ENCODE measurements at regions not wholly inside any gene's neighbourhood (a gene's known extent, or its start where the extent isn't known, plus 50 kb on each side); places are given as distances from the start of the nearest gene placed in this dataset.
A peak's percentile ranks its signal among the peaks of the same experiment; 100 is the strongest.

DNA sequence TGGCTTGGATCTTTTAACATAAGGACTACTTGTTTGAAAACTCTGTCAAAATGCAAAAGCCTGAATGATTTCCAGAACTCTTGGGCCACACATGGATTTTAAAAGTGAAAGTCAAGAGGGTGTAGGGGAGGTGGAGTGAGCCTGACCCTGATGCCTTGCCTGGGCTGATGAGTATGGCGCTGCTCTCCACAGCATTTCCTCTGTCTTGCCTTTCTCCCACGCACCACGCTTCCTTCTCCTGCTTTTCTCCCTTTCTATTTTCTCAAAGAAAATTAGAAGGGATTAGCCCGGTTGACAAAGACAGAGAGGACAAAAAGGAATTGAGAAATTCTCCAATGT is 207.0 kb upstream of the CCDC68 start:
- DNase-seq = no peak

DNA sequence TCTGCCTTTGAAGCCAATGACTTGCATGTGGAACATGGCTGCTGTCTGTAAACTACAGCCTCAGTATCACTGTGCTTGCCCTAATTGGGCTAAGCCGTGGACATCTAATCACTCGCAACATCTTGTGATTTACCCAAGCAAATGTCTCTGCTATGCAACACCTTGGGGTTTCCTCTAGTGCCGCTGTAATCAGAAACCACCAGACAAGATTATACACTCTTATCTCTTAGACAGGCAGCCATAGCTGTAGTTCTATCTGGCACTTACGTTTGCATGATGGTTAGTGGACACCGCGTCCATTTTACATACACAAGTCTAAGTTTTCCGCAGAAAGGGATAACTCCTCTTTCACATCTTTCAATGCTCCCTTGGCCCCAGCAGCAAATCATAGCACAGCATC is 204.3 kb upstream of the CCDC68 start:
- no peak for DNase-seq

DNA sequence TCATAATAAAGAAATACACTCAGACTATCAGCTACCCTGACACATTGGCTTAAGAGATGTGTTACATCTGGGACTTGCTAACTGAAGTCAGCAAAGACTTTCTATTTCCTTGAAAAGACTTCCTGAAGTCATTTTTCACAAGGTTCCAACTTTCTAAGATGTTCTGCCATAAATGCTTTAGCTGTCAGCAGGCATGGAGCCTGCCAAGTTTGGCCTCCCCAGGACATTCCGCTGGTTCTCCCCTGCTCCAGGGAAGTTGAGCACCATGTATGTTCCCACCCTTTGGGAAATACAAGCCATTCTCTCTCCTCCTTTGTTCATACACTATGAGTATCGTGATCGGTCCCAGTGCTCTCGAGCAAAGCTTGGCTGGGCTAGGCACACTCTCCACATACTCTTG is 202.7 kb upstream of the CCDC68 start:
- no peak for DNase-seq

DNA sequence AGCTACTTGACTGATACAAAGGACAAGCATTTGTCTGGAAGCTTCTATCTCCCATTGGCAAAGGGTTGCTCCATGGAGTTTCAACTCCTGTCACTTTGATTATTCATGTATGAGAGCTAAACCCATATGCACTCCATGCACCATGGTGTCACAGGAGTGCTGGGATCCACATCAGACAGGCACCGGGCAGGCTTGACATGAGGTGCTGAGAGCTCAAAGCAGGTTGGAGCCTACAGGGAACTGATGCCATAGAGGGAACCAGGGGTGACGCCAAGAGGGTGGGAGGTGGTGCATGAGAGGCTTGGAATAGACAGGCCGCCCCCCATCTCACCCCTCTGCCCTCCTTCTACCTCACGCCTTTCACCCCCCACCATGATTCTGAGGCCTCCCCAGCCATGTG is 199.8 kb upstream of the CCDC68 start:
- DNase-seq = no peak

DNA sequence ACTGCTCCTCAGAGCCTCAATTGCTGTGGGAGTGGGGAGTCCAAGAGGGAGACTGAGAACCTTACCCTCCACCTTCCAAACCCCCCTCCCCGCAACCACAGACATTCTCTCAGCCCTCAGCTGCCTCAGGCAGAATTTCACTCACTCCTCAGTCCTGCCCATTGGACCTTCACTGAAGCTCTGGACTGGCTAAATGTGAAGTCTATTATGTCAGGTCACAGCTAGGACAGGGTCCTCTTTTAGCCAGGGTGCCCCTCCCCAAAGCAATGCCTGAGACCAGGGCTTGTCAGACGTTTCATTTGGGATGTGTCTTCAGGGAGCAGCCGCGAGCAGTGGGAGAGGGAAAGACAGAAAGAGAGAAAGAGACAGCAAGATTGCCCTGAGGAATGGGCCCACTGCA is 199.3 kb upstream of the CCDC68 start:
- no peak for DNase-seq

DNA sequence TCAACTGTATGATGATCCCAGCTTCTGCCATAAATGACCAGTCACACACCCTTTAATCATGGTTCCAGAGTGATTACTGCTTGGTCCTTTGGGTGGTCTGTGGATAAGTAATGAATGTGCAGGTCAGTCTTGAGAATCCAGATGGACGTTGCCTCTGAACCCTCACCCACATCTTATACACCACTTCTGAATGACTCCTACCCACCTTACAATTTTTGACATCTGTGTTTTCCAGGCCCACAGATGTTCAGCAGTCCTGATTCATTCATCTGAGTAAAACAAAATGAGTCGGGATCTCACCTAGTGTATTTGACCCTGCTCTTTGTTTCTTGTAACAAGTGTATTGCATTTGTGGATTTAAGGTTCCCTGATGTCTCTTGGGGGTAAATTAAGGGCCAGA is 194.1 kb upstream of the CCDC68 start:
- DNase-seq = no peak

DNA sequence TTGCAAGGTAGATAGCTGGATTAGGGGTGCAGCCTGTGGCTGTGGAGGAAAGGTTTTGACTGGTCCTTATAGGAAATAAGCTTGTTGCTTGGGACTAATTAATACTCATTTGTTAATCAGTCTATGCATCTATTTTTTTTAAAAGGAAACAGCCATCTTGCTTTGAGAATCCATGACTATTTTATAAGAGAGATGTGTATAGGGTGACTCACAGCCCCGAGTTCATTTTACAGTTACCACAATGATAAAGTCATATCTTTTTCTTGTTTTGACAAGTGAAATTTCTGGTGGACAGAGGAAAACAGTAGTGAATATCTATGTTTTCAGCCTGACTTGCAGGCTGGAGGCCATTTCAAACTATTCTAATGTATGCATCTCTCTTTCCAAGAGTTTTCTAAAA is 193.5 kb upstream of the CCDC68 start:
- no peak for DNase-seq

DNA sequence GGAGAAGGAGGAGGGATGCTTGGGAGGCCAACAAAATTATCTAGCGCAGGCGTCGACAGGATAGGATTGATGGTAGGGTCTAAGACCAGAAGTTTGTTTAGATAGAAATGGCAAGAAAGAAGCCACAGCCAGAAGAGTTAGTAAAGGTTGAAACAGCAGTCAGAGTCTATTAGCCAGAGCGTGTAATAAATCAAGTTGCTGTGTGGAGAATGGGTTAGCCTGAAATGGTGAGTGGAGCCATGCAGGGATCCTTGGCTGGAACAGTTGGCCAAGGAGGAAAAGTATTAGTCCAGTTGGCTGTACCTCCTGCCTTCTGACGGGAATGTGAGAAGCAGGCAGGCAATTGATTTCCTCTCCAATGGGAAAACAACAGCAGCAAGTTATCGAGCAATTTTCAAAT is 190.7 kb upstream of the CCDC68 start:
- DNase-seq = no peak

DNA sequence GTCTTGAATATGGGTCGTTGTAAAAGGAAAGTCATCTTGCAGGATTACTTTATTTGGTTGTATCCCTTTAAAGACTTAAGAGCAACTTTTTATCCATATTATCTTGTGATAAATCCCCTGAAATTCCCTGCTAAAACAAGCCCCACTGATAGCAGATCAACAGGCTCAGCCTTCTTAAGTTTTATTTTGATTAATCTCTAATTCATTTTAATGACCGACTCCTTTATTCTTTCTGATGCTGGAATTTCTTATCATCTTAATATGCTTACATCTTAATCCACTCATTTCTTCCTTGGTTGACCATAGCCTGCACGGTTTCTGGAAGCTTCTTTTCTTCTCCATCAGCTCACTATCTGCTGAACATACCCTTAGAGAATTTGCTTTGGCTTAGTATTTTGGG is 188.5 kb upstream of the CCDC68 start:
- no peak for DNase-seq

DNA sequence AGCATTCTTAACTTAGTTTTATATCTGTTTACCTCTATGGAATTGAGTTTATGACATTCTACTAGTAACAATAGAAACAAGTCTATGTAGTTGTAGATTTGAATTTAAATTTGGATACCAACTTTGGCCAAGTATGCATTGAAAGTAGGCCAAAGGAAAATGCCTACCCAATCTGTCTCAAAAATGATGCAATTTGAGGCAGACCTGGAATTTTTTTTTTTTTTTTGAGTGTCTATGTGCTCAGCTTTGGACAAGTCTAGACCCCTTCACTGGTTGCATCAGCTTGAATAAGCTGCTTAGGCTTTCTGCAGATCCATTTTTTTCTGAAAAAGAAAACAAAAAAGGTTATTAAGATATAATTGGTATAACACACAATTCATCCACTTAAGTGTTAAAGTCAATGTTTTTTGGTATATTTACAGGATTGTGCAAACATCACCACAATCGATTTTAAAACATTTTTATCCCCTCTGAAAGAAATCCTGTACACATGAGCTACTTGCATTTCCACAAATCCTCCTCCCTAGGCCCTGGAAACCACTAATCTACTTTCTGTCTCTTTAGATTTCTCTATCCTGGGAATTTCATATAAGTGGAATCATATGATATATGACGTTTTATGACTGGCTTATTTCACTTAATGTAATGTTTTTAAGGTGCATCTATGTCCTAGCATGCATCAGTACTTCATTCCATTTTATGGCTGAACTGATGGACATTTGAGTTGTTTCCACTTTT is 185.1 kb upstream of the CCDC68 start:
- DNase-seq = no peak

DNA sequence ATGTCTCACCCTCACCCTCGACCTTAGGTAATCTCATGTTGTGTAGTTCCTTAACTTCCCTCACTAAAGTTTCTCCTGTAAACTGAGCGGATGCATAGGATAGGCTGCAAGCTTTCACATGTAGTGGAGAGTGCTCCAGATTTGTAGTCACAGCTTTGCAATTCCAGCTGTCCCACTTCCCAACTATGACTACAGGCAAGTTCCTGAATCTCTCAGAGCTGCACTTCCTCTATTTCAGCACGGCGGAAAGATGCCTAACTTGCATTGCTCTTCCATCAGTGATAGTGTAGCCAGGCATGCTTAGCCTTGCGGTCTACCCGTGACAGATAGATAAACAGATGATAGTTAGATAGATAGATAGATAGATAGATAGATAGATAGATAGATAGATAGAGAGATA is 183.1 kb upstream of the CCDC68 start:
- no peak for DNase-seq

DNA sequence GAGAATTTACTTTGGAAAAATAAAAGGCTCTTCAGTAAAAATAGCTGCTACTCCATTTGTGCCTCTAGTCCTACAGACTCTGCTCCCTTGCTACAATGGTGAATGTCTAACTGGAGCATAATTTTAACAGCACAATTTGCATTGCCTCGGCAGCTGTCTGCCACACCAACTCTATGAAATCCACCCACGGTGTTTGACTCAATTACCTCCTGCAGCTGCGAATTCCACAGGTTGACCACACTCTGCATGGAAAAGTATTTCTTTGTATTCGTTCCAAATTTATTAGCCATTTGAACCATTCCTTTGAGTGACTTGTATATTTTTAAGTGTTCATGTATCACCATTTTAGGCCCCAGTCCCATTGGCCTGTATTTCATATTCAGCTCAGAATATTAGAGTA is 182.1 kb upstream of the CCDC68 start:
- no peak for DNase-seq

DNA sequence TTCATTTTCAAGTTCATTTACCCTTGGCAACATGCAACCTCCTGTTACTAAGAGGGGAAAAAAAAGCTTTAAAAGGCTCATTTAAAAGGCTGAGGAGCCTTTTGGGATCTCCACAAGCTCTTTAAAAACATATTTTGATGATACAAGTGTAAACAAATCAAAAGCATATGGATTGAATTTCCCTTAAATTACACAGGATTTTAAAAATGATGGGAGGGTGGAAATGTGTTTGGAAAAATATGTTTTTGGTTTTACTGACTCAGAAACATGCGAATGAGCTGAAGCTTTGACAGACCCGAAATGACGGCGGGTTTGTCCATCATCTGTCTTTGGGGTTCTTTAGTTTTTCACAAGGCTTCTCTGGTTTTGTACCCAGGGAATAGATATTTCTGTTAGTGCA is 180.6 kb upstream of the CCDC68 start:
- peak; percentile 44 for DNase-seq

DNA sequence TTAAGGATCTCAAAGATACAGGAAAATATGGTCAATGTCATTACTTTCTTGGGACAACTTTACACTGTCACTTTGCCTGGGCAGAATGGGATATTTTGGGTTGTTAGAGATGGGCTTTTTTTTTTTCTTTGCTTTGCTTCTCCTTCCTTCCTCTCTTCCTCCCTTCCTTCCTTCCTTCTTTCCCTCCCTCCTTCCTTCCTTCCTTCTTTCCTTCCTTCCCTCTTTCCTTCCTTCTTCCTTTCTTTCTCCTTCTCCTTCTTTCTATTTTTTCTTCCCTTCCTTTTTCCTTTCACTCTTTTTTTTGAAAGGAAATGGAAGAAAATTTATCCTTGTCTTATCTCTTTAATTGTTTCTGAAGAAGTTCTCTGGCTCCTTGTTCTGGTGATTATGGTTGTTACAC is 180.0 kb upstream of the CCDC68 start:
- DNase-seq = no peak

DNA sequence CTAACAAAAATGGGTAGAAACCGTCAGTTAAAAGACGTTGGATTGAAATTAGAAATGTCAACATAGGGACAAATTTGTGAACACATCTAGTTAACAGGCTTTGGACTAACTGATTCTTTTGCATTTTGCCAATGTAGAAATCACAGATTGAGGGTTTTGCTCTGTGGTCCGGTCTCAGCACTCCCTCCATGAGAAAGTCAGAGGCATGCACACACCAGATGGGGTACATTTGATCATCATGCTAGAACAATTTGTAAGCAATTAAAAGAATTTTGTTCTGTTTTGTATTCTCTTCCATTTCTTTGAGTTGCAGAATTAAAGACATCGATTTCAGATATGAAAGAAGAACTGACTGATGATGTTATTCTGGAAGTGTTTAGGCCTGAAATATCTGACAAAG is 179.1 kb upstream of the CCDC68 start:
- no peak for DNase-seq

DNA sequence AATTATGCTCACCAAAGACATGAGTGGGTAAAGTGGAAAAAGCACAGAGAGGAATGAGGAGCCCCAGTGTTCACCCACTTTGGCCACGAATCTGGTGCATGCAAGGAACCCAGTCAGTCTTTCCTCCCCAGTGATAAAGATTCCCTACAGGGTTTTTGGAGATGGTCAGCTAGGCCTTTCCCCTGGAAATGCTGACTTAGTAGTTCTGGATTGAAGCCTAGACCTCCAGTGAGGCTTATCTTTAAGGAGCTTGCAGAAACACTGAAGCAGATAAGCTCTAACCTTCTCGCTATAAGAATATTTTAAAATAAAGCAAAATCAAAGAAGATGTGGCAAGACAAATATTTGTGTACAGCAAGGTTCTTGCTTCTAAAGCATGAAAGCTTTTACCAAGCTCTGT is 178.3 kb upstream of the CCDC68 start:
- DNase-seq = no peak

DNA sequence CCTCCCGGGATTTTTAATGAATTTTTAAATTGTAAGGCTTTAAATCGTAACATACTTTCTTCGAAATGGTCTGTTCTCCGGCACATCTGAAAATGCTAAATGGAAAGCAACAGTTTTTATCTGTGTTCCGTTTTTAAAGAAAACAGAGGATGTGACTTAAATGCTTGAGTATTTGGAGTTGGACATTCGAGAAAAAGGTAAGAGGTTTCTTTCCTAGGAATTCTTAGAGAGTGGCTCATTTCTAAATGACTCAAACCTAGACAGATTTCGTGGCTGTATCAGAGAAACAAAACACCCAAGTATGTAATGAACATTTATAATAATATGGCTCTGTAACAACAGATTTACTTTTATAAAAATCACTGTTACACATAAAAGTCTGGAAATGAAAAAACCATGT is 177.6 kb upstream of the CCDC68 start:
- no peak for DNase-seq

DNA sequence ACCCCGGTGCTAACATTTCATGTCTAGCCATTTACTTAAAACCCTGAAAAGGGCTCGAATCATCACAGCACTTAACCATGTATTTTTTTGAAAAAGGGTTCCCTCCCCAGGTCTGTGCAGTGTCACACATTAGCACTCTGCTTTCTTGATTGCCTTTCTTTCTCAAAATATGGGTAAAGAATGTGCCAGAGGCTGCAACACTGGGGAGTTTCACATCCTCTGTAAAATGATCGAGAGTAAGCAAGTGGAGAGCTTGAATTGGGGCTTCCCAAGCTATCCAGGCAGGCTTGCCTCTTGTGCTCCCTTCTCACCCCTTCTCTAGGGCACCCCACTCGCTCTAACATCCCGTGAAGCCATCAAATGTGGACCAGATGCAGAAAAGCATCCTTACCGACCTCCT is 177.0 kb upstream of the CCDC68 start:
- no peak for DNase-seq

DNA sequence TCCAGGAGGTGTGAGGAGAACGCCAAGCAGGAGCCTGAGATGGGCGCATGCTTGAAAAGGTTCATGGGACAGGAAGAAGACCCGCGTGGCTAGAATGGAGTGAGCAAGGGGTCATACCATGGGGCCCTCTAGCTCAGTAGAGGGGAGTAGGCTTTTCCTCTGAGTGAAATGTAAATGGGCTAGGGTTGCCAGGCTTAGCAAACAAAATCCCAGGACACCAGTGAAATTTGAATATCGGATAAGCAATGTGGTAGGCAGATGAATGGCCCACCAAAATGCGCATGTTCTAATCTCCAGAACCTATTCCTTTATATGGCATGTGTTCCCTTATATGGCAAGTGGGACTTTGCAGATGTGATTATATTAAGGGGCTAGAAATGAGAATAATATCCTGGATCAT is 174.1 kb upstream of the CCDC68 start:
- DNase-seq = no peak

DNA sequence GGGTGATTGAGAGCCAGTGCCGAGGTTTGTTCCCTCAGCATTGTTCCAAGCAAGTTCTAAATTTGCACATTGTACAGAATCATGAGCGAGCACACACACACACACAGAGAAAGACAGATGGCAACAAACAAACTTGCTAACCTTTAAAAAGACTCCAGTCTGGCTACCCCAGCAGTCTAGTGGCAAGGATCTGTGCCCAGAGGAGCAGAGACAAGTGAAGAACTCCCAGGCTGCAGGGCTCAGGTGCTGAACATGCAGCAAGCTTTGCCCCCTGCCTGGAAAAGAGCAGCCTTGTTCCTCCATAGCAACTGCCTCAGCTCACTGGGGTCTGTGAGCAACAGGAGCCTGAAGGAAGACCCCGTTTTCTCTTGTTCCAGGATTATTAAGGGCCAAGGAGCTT is 169.2 kb upstream of the CCDC68 start:
- no peak for DNase-seq

DNA sequence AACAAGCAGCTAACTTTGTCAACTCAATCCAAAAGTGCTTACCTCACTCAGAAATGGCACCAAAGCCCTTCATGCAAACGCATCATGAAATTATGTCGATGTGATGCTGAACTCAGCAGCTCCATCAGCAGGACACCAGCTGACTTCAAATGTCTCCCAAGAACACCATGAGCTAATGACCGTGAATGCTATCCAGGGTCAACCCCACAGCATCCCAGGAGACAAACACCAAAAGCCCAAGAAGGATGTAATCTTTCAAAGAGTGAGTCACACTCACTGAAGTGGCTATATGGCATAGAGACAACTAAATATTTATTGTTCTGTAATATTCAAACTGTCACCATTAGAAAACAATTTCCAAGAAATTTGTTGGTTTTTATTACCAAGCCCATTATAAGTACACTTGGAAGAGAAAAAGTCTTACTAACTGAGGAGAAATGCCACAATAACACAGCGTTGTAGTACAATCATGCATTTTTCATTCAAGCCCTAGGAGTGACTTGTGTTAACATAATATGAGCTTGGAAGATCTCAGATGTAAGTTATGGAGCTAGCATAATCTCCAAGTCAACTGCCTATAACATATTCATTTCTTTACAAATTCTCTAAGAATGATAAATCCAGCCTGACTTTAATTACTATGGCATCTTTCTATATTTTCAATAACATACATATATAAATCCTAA is 165.0 kb upstream of the CCDC68 start:
- DNase-seq = no peak

DNA sequence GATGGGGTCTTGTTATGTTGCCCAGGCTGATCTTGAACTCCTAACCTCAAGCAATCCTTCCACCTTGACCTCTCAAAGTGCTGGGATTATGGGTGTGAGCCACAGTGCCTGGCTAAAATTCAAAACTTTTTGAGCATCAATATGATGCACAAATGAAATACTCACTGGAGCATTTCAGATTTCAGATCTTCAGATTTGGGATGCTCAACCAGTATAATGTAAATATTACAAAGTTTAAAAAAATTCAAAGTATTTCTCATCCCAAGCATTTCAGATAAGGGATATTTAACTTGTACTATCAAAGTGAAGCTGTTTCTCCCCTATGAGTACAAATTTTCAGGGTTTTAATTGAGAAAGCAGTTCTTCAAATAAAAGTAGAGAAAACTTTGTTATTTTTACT is 164.1 kb upstream of the CCDC68 start:
- no peak for DNase-seq

DNA sequence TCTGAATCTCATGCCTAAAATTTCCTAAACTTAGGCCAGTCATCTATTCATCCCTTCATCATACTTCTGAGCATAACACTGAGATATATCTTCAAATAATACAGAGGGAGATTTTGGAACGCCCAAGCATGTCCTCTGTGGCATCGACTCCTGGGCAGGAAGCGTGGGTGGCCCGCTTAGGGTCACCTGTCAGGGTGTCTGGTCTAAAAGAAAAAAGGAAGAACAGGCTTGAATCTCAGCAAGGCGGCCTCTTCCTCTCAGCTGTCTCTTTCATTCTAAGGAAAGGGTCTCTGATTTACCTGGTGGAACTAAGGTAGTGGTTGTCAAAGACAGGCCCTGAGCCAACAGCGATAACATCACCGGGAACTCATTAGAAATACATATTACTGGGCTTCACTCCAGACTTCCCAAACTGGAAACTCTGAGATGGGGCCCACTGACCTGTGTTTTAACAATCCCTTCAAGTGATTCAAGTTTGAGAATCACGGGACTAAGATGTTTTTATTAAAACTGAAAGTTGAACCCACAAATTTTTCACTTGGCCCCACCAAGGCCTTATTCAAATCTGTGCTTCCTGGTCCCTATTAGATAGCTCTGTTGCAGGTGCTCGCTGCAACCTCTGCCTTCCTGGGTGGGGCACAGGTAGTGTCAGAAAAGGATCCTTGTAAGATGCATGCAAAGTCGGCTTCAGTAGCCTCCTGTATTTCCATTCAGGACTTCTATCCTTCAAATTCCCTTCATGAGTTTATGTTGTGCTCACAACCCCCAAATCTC is 162.3 kb upstream of the CCDC68 start:
- no peak for DNase-seq

DNA sequence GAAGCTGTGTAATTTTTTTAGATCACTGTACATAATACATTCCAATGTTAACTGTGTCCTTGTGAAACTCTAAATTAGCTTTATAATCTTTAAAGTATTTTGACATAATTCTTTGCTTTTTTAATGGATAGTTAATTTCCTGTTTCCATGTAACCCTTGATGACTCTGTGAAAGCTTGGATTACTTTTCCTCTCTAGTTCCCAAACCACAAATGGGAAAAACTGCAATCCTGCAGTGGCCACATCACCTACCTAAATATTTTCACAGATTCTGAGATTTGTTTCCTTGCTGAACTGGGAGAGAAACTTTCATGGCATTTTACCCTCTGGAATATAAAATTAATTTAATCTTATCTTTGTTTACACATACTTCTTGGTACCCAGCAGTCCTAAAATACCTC is 161.6 kb upstream of the CCDC68 start:
- DNase-seq = no peak

All from eye (tissue), 1 donor.